Renal cortex interstitium (tissue), 11 donors: ENCODE measurements at regions not wholly inside any gene's neighbourhood (a gene's known extent, or its start where the extent isn't known, plus 50 kb on each side); places are given as distances from the start of the nearest gene placed in this dataset.
"Not testable (repeated sequence)": the region's sequence is repeated elsewhere in the genome, so short reads cannot be mapped to it uniquely, and the experiment has no call there.

Experiments used
- DNase-seq, 11 donors: peaks; one replicate each; pipeline ENCODE4 v3.0.0-alpha.2; 2013; ENCODE audit warnings: low read depth in 9 of 11, low spot score in 4 of 11; ENCODE audit errors: extremely low read depth in 1 of 11

GRCh38 chr18:75960356-75960755 lies 532.9 kb upstream of the SMIM21 start:
- DNase-seq, result not testable (repeated sequence)

GRCh38 chr18:75959150-75959549 lies 531.6 kb upstream of the SMIM21 start:
- no peak for DNase-seq

- no peak for DNase-seq
Observed at GRCh38 chr18:75958683-75959082, 531.2 kb upstream of the SMIM21 start.

GRCh38 chr18:75945265-75945933 lies 517.9 kb upstream of the SMIM21 start:
- no peak for DNase-seq

DNA sequence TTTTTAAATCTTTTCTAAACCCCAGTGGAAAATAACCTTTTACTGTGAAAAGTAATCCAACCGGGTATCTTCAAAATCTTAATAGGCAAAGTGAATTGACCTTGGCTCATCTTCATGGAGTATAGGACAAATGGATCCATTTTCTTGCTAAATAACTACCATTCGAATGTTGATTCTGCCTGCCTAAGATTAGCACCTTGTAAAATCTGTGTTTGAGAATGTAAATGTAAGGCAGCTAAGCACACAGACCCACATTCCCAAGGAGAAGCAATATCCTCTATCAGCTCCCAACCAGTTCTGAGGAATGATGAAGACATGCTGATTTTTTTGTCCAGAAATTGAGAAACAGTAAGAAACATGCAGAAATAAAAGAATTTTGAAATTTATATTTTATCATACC lies 509.8 kb upstream of the SMIM21 start:
- no peak for DNase-seq

DNA sequence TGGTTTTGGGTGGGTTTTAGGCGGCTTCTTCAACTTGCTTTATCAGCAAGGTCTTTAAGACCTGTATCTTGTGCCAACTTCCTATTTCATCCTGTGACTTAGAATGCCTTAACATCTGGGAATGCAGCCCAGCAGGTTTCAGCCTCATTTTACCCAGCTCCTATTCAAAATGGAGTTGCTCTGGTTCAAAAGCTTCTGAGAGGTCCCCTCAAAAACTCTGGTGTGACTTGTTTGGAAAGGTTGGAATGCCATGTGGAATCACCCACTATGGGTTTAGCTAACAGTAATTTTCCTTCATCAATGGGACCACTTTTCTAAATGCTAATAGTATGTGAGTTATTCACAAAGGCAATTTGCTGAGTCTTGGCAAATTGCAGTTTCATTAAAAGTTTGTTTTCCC lies 509.4 kb upstream of the SMIM21 start:
- DNase-seq, result no peak

GRCh38 chr18:75931079-75931478 lies 503.6 kb upstream of the SMIM21 start:
- no peak for DNase-seq

DNA sequence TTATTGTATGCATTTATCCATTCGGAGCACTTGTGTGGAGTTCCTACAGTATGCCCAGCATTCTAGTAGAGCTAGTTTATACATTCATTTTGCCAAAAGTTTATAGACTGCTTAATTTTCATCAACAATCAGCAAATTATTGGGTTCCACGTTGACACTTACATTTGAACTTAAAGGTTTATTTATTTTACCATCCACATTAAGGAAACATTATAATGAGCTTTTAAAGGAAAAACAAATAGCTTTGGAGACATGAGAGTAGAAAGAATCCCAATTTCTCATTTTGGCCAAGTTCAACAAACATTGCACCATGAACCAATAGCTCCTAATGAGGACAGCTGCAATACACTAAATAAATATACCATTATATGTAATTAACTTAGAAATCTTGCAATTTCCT lies 501.2 kb upstream of the SMIM21 start:
- DNase-seq, result no peak

GRCh38 chr18:75927791-75928190 lies 500.3 kb upstream of the SMIM21 start:
- no peak for DNase-seq

DNA sequence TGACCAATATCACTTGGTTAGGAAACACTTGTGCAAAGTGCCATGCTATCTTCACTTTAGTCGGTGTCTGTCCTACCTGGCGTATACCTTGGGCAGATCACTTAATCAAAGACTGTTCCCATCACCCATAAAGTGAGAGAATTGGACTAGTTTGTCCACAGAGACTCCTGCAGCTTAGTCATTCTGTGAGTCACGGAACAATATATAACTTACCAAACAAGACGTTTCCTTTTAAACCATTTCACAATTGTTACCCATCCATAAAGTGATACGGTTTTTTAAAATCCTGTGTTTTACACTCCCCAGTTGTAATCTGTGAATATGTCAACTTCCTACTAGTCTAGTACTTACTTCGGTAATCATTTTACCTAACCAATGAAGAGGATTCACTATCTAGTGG lies 499.3 kb upstream of the SMIM21 start:
- no peak for DNase-seq

- no peak for DNase-seq
Observed at GRCh38 chr18:75923169-75923568, 495.7 kb upstream of the SMIM21 start.

DNA sequence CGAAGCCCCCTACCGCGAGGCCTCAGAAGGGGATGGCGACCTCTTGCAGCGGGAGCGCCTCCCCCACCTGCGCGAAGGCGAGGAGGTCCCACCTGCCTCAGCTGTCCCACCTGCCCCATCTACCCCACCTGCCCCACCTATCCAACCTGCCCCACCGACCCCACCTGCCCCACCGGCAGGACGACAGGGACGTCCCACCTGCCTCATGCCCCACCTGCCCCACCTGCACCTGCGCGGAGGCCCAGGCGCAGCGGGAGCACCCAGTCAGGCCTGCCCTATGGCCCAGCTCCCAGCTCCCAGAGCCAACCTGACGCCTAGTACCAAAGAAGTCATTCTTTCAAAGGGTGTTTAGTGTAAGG lies 489.1 kb upstream of the SMIM21 start:
- DNase-seq, result no peak

DNA sequence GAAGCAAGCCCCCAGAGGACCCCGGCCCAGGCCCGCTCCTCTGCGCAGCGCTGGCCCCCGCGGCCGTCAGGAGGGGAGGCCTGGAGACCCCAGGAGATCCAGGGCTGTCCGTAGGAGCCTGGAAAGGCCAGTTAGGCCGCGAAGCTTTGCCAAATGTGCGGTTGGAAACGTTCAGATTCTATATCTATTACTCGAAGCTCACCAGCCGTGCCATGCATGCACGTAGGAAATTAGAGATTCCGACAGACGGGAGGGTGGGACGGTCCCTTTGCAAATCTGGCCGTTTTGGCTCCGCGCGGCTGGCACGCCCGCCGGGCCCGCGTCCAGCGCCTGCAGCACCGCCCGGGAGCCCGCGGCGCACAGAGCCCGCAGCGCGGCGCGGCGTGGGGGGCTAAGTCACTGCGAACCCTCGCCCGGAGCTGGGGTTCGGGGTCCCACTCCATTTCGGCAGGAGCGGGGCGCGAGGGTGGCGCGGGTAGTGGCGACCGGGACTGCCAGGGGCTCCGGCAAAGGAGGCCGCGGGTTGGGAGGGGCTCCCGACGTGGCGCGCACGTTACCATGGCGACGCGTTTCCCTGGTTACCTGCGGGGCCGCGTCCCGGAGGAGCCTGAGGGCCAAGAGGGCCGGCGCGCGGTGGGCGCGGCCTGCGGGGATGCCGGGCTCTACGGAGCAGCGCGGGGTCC lies 488.6 kb upstream of the SMIM21 start:
- peak; percentile 26 to 75 (median 68) for DNase-seq

GRCh38 chr18:75912829-75913228 lies 485.3 kb upstream of the SMIM21 start:
- no peak for DNase-seq

GRCh38 chr18:75904416-75904815 lies 476.9 kb upstream of the SMIM21 start:
- no peak for DNase-seq

DNA sequence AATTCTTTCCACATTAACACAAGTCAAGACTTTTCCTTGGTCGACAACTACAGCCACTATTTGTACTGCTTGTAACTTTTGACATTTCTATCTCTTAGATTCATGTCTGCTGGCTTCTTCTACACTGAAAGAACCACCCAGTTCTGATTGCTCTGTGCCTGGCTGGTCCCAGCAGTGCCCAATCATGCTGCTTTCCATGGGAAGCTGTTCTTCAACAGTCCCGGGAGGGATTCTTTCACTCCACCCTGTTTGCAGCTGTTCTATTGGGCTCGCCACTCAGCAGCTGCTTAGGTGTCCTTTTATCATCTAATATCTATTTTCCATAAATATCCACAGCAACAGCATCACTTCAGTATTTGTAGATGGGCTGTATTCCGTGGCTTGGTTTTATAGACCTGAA lies 471.1 kb upstream of the SMIM21 start:
- no peak for DNase-seq

GRCh38 chr18:75897386-75897785 lies 469.9 kb upstream of the SMIM21 start:
- no peak for DNase-seq

- DNase-seq, result peak in 8 of 11 donors; percentile 13 to 31 (median 22)
Observed at GRCh38 chr18:75896865-75897264, 469.4 kb upstream of the SMIM21 start.

GRCh38 chr18:75895135-75895534 lies 467.6 kb upstream of the SMIM21 start:
- DNase-seq, result no peak

- DNase-seq, result no peak
Observed at GRCh38 chr18:75884728-75885127, 457.2 kb upstream of the SMIM21 start.

DNA sequence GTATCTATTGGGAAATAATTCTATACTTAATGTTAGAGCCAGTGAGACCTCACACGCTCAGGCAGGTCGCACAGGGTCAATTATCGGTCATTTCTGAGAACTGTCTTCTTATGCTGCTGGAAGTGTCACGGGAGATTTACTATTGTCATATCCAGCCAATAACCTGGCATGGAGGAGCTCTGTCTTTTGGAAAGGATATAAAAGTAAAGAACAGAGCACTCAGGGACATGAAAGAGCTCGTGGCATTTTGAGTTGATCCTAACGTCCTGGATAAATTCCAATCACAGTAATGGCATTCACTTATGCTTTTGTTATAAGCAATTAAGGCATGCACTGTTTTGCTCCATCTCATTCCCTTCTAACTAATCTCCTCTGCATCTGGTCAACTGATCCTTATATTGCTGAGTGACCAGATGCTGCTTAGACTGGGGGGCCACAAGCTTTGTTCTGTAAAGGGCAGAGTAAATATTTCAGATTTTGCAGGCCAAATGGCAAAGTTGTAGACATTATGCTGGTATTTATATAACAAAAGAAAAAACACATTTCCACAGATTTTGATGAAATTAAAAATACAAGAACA lies 453.5 kb upstream of the SMIM21 start:
- no peak for DNase-seq
